Keratinocyte (primary cell): ENCODE measurements at regions not wholly inside any gene's neighbourhood (a gene's known extent, or its start where the extent isn't known, plus 50 kb on each side); places are given as distances from the start of the nearest gene placed in this dataset.

Experiments used
- CTCF ChIP-seq, 3 experiments: IDR thresholded peaks in 1 of 3; conservative IDR thresholded peaks in 1 of 3; optimal IDR thresholded peaks in 1 of 3; 2 replicates in 2 of 3; 3 replicates in 1 of 3; pipeline versions ENCODE3 to v1.5.1; 2011; ENCODE audit warnings: low read length in 3 of 3, mild to moderate bottlenecking in 3 of 3, moderate library complexity in 2 of 3, control low read depth in 1 of 3, inconsistent platforms in 1 of 3; ENCODE audit not compliant: insufficient read depth in 2 of 3; ENCODE audit errors: extremely low read depth in 1 of 3
- EZH2 ChIP-seq: IDR thresholded peaks from one replicate; pipeline ENCODE4 v1.6.1; 2012; ENCODE audit warnings: inconsistent platforms, mild to moderate bottlenecking, low read length, moderate library complexity

GRCh38 chrX:30141966-30142365, 73.4 kb upstream of the MAGEB2 start:
- no peak for TF ChIP-seq EZH2
- peak in 2 of 3 experiments; percentile 18 to 29 for TF ChIP-seq CTCF (optimal IDR thresholded peaks at IDR 0.05 in 1 of 3, IDR thresholded peaks at IDR 0.05 in 1 of 3, conservative IDR thresholded peaks at IDR 0.05 in 1 of 3; ENCODE audit: extremely low read depth in 1 of 3, insufficient read depth in 2 of 3, low read length in 3 of 3)
